Activated CD8-positive, alpha-beta memory T cell treated with anti-CD3 and anti-CD28 coated beads, Interleukin-2, amount 50 U/mL, for 48 hours (primary cell): ENCODE measurements at regions not wholly inside any gene's neighbourhood (a gene's known extent, or its start where the extent isn't known, plus 50 kb on each side); places are given as distances from the start of the nearest gene placed in this dataset.

ENCODE experiments used
- DNase-seq: peaks from one replicate; pipeline ENCODE4 v3.0.0-alpha.2; 2020

DNA sequence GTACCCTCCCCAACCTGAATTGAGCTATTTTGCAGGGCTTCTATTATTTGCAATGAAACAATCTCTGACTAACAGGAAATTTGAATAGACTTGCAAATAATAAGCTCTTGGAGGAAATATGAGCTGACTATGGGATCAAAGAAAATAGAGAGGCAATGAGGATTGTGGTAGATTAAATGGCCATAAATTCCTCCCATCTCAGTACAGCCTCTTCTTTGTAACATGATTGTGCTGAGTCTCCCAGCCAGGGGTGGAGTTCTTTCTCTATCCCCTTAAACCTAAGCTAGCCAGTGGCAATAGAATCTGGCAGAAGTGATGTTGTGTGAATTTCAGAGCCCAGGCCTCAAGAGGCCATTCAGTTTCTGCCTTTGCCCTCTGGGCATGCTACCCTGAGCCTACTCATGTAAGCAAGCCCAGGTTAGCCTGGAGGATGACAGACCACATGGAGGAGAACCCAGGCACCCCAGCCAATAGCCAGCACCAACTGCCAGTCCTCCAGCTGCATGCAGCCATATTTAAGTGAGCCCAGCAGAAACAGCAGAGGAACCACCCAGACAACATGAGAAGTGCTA is 86.8 kb upstream of the TP53I11 start:
- no peak for DNase-seq

DNA sequence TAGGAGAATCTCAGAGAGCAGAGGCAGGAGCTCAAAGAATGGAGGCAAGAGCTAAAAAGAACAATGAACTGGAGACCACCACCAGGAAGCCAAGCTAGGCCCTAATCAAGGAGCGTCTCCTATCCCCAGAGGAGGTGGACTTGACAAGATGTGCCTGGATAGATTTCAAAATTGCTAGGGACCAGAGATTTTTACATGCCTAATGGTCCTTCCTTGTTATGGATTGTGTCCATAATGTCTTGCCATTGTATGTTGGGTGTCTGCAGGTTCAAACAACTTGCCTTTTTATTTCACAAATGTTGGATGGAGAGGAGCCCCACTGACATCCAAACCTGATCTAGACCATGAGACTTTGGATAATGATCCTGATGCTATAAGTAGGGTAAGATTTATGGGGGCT is 88.2 kb upstream of the TP53I11 start:
- no peak for DNase-seq

DNA sequence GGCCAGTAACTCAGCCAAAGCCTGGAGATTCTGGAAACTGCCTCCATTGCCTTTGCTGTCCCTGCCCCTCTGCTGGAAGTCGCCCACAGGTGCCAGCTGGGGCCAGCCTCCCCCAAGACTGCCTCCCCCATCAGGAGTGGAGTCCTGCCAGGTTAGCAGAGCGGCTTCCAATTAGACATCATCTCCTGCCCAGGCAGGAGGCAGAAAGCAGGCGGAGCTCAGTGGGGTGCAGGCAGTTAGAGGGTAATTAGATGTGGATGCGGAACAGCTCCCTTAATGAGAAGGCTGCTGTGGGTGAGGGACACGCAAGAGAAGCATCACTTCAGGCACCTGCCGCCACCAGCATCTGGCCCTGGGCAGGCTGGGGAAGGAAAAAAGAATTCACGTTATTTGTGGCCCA is 90.9 kb upstream of the TP53I11 start:
- DNase-seq = no peak

DNA sequence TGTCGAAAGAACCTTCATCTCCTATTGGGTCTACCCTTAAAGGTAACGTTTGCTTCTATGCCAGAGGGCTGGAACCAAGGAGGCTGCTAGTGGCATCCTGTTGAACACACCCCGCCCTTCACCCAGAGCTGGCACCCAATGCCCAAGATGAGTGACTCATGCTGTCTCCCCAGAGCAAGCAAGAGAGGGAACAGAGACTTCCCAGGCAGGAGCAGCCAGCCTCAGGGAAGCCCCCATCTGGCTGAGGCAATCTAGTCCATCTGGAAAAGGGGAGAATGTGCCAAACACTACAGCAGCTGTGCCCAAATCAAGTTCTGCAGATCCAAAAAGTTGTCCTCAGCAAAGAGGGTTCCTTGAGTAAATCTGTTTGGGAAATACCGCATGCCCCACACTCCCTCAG is 91.9 kb upstream of the TP53I11 start:
- no peak for DNase-seq

DNA sequence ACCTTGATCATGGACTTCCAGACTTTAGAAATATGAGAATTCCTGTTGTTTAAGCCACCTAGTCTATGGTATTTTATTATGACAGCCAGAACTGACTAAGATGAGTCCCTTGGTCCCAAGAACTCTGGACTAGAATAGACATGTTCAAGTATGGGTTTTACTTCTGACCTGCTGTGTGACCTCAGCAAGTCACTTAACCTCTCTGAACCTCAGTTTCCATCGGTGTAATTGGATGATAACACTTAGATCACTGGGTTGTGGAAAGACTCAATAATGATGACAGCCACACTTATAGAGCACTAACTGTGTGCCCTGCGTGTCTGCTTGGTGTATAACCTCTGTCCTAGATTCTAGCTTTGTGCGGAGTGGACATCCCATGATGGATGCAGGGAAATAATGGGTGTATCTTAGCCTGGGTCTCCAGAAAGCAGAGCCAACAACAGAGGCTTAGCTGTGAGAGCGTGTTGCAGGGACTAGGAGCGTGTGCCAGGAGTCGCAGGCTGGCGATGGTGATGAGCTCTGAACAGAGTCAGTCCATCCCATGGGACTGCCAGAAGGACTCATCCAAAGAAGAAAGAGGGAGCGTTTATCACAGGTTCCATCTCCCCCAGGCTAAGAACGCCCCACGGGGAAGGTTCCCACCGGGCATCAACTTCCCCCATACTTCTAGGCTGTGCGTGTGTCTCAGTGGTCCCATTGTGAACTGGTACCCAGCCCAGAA is 93.2 kb upstream of the TP53I11 start:
- DNase-seq = no peak

DNA sequence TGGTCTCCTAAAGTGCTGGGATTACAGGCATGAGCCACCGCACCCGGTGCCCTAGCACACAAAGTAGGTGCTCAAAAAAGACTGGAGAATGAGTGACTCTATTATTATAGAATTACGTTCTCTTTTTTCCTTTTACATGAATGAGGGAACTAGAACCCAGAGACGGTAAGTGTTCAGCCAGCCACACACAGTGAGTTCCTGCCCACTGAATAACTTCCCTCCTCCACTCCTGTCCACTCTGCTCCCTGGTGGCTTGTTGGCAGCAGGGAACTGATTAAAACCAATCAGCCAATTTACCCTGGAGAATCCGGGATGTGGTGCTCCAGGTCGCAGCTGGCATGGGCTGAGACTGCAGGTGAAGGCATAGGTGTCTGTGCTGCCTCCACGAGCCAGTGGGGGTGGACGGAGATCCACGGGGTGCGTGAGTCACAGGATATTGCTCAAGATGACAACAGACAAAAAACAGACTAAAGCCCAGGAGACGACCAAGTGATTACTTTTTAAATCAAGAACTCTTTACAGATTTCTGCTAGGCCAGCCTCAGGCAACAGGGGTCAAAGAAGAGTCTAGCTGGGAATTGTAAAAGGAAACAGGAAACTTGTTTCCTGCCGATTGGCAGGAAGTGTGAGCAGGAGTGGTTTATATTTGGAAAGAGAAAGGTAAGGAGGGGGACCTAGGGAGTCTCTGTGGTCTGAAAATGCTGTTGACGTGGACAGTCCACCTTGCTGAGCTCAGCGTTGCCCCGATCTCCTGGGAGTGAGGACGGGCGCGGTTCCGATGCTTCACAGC is 95.2 kb upstream of the TP53I11 start:
- no peak for DNase-seq

DNA sequence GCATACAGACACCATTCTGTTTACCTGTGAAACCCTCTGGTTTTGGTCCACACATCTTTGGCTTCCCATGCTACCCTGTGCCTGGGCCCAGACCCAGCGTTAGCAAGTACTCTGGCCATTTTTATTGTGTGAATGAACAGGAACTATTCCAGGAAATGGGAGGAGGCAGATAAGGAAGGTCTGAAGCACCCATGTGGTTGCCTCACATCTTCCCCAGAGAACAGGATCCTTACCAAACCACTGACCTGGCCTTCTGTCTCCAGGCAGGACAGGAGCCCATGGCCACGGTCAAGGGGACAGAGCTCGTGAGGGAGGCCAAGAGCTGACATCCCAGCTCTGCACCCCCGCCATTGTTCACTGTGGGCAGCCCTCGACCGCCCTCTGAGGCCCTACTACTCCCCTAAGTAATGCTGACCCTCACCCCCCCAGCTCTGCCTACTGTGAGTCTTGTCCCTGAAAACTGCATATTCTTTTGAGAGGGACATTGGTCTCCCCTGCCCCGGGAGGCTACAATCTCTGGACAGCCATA is 97.7 kb upstream of the TP53I11 start:
- no peak for DNase-seq

DNA sequence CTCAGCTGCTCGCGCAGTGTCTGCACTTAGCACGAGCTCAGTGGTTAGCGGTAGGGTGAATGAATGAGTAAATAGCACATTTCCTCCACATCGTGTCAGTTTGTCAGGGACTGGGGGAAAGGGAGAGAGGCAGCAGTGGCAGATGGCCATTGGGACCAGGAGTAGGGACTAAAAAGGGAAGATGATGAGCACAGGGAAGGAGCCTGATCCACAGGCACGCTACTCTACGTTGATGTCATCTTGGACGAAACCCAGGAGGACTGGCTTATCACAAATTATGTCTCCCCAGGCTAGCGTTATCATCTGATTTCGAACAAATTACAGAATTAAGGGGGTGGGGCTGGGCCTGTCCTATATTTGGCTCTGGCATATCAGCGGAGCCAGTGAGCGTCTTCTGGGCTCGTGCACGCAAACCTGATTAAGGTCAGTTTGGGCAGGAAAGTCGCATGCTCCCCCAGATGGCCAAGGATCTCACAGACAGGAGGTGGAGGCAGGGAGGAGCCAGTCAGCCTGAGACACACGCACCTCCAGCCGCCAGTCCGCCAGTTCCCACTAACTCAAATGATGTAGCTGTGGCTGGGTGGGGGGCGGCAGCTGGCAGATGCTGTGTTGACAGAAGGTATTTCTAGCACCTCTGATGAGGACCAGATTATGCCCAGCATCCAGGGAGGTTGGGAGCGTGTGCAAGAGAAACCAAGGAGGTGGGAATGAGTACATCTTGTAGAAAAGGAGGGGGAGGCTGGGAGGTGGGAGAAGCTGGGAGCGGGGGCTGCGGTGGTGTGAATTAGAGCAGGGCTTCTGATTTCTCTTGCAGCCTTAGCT is 97.4 kb upstream of the PRDM11 start:
- no peak for DNase-seq

DNA sequence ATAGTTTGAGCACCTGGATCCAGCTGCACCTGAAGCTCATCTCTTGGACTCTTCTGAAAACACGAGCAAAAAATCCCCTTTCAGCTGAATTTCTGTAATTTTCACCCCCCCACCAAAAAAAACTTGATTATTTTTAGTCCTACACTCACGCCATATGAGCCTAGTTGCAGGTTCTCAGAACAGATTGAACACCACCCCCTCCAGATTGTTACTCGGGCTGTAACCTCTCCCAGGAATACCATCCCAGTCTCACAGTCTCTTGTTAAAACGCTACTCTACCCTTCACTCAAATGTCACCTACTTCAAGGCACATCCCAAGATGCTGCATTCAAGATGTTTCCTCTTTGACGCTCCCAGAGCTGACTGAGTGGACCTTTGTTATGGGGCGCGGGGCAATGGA is 96.3 kb upstream of the PRDM11 start:
- DNase-seq = no peak

DNA sequence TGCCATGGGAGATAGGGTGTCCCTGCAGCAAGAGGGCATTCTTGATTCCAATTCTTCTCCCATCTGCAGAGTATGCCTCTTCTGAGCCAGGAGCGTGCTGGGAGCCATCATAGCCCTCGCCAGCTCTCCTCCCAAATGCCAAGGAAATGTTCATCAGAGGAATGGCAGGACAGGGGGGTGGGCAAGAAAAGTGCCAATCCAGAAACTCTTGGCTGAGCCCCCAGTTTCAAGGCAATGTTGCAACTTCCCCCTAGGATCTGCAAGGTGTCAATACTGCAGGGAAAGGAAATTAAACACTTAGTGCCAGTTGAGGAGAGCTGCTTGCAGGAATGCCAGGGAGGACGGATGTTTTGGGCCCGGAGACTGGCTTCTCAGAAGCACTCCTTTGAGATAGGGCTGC is 94.8 kb upstream of the PRDM11 start:
- no peak for DNase-seq

DNA sequence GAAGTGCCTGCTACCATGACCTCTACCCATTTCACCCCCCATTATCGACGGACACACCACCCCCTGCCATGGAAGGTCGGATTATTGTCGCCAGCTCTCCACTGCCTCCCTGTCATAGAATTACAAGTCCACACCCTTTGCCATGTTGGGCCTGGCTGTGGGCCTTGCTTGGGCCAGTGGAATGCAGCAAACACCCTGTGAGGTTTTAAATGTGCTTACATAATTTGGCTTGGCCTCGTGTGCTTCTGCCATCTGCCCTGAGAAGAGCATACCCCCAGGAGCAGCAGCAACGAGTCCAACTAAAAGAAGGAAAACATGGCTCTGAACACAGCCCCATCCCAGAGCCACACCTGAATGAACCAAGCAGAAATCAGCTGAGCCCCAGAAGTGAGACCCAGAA is 94.1 kb upstream of the PRDM11 start:
- no peak for DNase-seq

DNA sequence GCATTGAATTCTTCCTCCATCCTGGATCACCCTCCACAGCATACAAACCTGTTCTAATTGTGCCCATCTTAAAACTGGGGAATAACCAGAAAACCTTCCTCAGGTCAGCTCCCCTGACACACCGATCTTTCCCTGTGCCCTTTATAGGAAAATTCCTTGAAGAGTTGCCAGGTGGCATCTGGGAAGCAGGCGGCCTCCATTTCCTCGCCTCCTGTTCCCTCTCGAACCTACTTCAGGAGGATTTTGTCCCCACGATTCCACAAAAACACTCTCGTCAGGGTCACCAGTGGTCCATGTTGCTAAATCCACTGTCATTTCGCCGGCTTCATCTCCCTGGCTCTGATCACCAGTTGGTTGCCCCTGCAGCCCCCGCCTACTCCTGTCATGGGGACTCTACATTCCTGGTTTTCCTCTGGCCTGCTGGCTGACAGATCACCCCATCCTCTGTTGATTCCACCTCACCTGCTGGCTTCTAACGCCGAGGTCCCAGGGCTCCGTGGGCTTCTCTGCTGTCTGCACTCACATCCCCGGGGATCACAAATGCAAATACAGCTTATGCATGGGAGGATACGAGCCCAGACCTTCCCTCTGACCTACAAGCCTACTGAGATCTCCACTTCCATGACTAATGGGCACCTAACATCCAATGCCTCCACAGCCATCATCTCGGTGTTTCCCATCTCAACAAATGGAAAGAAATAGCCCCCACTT is 92.5 kb upstream of the PRDM11 start:
- DNase-seq = no peak

DNA sequence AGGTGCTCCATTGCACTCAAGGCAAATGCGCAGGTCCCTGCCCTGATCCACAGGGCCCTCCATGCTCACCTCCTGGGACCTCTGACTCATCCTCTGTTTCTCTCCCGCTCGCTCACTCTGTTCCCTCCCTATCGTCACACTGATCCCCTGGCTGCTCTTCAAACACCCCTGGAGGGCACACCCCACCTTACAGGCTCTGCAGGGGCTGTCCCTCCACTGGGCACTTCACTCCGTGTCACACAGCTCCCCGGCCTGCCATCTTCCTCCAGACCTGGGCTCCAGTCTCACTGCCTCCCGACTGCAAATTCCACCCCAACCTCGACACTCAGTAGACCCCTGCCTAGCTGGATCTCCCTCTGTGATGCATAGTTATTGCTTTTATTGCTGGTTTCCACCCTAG is 91.5 kb upstream of the PRDM11 start:
- no peak for DNase-seq

DNA sequence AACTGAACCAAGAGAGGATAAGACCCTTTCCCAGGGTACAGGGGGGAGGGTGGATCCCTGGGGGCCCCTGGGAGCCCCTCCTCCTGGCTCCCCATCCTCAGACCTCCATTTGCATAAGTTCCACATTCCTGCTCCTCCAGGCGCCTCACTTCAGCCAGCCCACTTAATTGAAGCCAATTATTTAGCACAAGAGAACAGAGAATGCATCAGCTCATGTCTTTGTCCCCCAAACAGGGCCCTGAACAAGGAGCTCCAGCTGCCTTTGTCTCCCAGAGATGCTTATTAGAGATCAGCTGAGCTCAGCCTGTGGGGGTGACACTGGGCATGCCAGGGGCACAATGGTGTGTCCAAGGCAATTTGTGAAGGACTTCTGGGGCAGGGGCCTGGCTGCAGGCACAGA is 89.9 kb upstream of the PRDM11 start:
- no peak for DNase-seq

DNA sequence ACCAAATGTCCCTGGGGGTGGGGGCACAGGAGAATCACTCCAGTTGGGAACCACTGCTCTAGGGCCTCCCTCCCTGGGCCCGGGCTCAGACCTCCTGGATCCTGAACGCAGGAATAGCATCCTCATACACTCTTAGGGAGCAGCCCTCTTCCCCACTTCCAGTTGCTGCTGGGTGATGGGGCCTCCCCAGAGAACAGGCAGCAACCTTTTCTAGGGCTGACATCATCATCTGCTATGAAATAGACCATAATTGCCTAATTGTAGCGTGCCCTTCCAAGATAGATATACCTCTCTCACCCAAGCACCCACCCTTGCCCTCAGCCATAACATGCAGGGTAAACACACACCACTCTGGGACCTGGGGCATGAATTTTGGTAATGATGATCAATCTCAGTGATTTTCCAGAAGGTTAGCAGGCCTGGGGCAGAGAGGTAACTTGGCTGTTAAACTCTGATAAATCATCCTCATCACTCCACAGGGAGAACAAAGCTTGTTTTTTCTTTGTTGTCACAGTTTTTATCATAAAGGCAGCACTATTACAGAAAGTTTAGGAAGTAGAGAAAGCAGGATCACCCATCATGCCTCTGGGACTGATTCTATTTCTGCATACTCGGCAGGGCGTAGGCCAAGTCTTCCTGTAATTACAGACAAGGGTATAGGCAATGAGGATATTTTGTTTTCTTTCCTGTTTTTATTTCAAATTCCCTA is 88.3 kb upstream of the PRDM11 start:
- no peak for DNase-seq

DNA sequence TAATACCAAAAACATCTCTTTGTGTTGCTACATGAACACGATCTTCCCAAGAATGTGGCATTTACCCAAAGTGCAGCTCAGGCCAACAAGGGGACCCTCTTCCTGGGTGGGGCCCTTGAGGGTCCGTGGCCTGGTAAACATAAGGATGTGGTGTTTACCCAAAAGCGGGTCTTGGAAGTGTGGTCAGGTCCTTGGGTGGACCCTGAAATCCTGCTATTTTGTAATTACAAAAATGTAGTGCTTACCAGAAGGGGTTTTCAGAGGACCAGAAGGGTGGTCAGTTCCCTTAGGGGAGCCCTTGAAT is 87.8 kb upstream of the PRDM11 start:
- no peak for DNase-seq

DNA sequence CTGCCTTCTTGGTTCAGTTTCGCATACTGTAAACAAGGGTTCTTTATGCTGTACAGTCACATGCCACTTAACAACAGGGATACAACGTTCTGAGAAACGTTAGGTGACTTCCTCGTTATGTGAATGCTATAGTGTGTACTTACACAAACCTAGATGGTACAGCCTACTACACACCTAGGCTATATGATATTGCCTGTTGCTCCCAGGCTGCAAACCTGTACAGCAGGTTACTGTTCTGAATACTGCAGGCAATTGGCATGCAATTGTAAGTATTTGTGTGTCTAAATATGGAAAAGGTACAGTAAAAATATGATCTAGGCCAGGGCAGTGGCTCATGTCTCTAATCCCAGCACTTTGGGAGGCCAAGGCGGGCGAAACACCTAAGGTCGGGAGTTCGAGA is 85.7 kb upstream of the PRDM11 start:
- no peak for DNase-seq

DNA sequence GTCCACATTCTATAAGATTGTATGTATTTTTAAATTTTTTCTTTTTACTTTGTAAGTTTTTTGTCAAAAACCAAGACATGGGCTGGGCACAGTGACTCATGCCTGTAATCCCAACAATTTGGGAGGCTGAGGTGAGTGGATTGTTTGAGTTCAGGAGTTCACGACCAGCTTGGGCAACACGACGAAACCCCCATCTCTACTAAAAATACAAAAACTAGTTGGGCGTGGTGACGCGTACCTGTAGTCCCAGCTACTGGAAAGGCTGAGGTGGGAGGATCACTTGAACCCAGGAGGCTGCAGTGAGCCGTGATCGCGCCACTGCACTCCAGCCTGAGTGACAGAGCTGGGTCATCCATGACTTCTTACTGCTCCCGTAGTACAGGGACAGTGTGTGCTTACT is 84.8 kb upstream of the PRDM11 start:
- DNase-seq = no peak

DNA sequence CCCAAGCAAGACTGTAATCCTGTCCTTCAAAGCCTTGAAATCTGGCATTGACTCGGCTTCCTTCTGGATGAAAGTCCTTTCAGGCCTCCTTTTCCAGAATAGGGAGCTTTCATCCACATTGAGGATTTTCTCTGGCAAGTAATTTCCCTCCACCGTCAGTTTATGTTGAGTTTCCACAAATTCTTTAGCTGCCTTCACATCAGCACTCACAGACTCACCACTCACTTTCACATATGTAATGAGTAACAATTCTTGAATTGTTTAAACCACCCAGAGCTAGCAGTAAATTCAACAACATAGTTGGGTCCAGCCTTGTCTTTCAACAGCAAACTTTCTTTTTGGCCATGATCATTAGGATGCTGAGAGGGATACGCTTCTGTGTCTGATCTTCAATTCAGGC is 84.3 kb upstream of the PRDM11 start:
- DNase-seq = no peak

DNA sequence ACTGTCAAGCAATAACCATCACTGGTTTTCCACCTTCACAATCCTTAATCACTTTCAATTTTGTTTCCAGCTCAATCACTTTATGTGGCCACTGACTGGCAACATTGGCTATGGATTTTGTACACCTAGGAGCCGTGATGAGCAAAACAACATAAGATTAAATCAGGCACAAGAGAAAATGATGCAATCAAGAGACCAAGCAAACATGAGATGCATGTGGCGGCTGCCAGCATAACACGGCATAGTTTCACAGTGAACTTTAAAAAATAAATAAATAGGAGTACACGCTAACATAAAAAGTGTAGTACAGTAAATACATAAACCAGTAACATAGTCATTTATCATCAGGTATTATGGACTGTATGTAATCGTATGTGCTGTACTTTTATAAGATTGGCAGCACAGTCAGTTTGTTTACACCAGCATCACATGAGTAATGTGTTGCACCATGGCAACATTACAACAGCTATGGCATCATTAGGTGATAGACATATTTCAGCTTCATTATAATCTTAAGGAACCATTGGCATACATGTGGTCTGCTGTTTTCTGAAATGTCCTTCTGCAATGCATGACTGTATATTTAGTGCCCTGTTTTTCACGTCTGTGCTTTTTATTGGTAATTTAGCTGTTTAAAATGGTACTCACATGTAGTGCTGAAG is 83.3 kb upstream of the PRDM11 start:
- DNase-seq = no peak

DNA sequence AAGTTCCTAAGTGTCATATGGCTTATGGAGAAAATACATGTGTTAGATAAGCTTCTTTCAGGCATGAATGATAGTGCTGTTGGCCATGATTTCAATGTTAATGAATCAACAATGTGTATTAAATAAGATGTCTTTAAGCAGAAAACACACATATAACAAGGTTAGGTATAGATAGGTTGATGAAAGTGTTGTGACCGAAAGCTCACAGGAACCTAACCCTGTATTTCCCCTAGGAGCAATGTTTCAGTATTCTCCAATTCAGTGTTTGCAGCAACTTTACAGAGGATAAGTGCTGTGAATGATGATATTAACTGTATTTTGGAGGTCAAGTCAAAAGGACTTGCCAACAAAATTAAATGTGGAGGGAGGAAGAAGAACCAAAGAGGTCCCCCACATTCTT is 82.8 kb upstream of the PRDM11 start:
- DNase-seq = no peak

DNA sequence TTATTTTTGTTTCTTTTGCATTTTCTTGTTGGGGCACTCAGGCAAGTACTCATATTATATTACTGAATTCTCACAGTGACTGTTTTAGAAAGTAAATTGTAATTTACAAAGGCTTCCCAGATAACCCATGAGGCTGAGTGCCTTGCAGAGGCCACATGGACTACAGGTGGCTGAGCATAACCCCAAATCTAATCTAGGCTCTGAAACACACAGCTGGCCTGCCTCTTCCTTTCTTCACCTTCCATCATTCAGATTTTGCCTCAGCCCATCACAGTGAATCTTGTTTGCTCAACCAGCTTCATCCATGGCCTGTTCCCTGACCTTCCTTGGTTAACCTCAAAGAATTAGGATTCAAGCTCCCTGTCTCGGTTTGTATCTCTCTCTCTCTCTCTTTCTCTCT is 78.5 kb upstream of the PRDM11 start:
- DNase-seq = no peak
